GM12873 (cell line): ENCODE measurements at regions not wholly inside any gene's neighbourhood (a gene's known extent, or its start where the extent isn't known, plus 50 kb on each side); places are given as distances from the start of the nearest gene placed in this dataset.

Source experiments
- TF ChIP-seq, protein P1 (sequence below): IDR thresholded peaks from 2 replicates; pipeline ENCODE4 v1.5.1; 2012; ENCODE audit warnings: low read depth, mild to moderate bottlenecking, moderate library complexity, low read length, control low read depth; ENCODE audit not compliant: insufficient read depth; ENCODE audit errors: missing control alignments

DNA sequence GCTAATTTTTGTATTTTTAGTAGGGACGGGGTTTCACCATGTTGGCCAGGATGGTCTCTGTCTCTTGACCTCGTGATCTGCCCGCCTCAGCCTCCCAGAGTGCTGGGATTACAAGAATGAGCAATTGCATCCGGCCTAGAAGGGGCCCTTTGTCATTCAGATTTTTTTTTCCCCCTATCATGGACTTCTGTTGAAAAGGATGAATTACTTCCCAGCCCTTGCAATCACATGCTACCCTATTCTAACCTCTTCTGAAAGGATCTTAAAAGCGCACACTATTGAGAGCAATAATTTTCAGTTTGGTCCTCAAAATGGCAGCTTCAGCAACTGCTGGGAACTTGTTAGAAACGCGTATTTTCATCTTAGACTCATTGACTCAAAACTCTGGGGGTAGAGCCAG lies 575.6 kb upstream of the KIRREL3 start:
- TF ChIP-seq, protein P1, sequence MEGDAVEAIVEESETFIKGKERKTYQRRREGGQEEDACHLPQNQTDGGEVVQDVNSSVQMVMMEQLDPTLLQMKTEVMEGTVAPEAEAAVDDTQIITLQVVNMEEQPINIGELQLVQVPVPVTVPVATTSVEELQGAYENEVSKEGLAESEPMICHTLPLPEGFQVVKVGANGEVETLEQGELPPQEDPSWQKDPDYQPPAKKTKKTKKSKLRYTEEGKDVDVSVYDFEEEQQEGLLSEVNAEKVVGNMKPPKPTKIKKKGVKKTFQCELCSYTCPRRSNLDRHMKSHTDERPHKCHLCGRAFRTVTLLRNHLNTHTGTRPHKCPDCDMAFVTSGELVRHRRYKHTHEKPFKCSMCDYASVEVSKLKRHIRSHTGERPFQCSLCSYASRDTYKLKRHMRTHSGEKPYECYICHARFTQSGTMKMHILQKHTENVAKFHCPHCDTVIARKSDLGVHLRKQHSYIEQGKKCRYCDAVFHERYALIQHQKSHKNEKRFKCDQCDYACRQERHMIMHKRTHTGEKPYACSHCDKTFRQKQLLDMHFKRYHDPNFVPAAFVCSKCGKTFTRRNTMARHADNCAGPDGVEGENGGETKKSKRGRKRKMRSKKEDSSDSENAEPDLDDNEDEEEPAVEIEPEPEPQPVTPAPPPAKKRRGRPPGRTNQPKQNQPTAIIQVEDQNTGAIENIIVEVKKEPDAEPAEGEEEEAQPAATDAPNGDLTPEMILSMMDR, result no peak

DNA sequence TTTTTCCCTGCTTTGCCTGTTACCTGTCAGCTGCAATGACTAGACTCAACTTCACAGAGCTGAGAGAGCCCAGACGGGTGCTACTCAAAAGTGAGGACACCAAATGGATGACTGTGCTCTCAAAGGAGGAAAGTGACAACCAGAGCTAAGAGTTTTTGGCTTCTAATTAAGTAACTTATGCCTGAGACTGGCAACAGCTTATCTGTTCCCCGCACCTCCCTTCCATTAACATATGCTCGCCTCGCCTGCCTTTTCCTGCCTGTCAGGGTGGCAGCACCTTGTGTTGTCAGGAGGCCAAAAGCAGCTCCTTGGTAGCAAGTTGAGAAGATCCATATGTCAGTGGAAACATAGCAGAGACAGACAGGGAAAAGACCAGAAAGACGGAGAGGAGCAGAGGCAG lies 573.9 kb upstream of the KIRREL3 start:
- TF ChIP-seq, protein P1, result no peak

DNA sequence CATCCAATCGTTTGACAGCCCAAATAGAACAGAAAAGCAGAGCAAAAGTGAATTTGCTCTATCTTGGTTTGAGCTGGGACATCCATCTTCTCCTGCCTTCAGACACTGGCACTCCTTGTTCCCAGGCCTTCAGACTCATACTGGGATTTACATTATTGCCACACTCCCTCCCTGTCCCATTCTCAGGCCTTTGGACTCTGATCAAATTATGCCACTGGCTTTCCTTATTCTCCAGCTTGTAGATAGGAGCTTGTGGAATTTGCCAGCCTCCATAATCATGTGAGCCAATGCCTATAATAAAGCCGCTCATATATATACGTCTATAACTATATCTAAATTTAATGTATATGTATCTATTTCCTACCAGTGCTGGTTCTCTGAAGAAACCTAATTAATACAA lies 568.3 kb upstream of the KIRREL3 start:
- TF ChIP-seq, protein P1, result no peak

DNA sequence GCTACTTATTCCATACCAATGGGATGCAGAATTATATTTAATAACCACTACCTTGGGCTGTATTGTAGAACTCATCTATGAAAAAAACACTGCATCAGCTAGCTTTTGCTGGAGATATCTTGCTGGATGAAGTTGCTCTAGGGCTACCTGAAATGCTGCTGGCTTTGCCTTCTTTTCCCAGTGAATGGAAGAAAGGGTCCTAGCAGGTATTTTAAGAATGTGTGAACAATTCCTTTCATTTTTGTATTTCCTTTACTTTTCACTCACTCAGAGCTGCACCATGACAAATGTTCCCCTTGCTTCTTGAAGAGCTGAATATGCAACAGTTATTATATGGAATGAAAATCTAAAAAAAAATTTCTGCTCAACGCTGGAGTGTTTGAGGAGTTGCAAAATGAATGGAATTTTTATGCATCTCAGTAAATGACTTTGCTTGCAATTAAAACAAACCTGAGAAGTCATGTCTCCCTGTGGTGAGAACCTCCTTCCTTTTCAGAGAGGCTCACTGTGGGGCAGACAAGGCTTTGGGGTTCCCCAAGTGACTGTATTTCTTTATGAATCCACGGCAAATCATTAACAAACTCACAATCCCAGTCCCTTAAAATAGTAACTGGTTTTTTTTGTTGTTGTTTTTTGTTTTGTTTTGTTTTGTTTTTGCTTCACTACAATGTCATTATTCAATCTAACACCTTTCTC lies 566.8 kb upstream of the KIRREL3 start:
- TF ChIP-seq, protein P1, result no peak

DNA sequence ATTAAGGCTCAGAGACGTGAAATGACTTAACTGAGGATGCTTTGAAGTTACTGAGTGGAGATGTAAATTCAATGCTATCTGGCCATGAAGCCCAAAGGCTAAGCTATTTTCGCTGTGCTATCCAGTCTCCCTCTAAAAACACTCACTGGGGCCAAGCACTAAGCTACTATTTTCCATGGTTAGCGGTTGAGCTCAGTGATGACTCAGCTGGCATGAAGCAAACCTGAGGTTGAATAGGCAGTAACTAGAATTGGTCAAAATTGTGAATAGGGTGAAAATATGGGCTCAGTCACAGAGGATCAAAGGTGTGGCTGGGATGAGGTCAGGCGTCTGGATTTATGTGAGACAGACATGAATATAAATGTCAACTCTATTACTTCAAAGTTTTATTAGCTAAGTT lies 564.2 kb upstream of the KIRREL3 start:
- TF ChIP-seq, protein P1, result no peak

DNA sequence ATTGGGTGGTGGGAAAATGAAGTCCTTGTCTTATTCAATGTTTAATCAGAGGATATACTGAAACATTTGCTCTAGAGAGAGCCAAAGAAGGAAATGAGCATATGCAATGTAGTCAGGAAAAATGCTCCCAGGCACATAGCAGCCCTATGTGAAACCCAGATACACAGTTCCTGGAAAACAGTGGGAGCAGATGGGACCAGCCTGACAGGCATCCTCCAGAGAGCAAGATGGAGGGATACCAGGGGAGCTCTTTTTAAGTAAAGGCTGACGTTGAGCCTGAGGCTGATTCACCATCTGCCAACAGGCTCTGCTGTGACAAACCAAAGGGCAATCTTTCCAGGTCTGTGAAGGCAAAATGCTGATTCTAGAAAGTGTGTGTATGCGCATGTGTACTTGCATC lies 559.4 kb upstream of the KIRREL3 start:
- TF ChIP-seq, protein P1, result no peak

DNA sequence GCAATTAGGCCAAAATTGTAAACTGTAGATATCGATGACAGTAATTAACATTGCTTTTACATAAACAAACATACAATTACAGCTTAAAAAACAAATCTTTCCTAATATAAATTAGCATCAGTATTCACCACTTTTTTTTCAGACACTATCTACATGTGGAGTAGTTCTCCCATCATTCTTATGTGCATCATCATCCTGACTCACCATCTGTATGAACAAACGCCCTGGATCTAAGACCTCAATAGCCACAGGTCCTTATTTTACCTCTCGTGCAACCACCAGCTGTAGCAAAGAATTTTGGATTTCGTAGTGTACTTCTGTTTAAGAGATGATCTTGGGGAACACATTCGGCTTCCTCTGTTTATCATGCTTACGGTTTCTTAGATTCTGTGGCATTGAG lies 551.9 kb upstream of the KIRREL3 start:
- TF ChIP-seq, protein P1, result no peak
